WTC11 (cell line): ENCODE measurements at regions not wholly inside any gene's neighbourhood (a gene's known extent, or its start where the extent isn't known, plus 50 kb on each side); places are given as distances from the start of the nearest gene placed in this dataset.

Source experiments
- ATAC-seq: fragments of 200-7000 bp; cut with Tn5 transposase; 2 replicates; pipeline ENCODE4 v1.10.0; 2021; ENCODE audit warnings: mild to moderate bottlenecking, moderate library complexity
- CTCF ChIA-PET: fragments of 300-600 bp; sonication (Branson Sonifier 250); formaldehyde crosslinking; loops from one replicate; lab custom pipeline; 2021; ENCODE audit warnings: antibody characterized with exemption; lab: Charles Lee
- POLR2A ChIA-PET: fragments of 350-600 bp; sonication (Branson Sonifier 250); formaldehyde crosslinking; loops from one replicate; lab custom pipeline; 2021; ENCODE audit warnings: antibody characterized with exemption; lab: Charles Lee
- DNase-seq: peaks from one replicate; pipeline ENCODE4 v3.0.0; 2021; ENCODE audit warnings: low spot score
- H3K27ac Mint-ChIP-seq: 2 replicates; pipeline ENCODE4 v1.8.0; 2021; ENCODE audit warnings: mixed read lengths
- H3K27me3 Mint-ChIP-seq: 2 replicates; pipeline ENCODE4 v1.8.0; 2021; ENCODE audit warnings: low read depth, mild to moderate bottlenecking, moderate library complexity, mixed read lengths
- H3K36me3 Mint-ChIP-seq: 2 replicates; pipeline ENCODE4 v1.8.0; 2021; ENCODE audit warnings: mixed read lengths
- H3K4me1 Mint-ChIP-seq: 2 replicates; pipeline ENCODE4 v1.8.0; 2022; ENCODE audit warnings: mixed read lengths
- H3K4me3 Mint-ChIP-seq: 2 replicates; pipeline ENCODE4 v1.8.0; 2021; ENCODE audit warnings: mild to moderate bottlenecking, moderate library complexity, mixed read lengths
- H3K9me3 Mint-ChIP-seq: 2 replicates; pipeline ENCODE4 v1.8.0; 2021; ENCODE audit warnings: mixed read lengths
- ATF6 ChIP-seq: sonication (generic); formaldehyde crosslinking; IDR thresholded peaks from 2 replicates; pipeline ENCODE4 v1.8.1; 2023; ENCODE audit warnings: mild to moderate bottlenecking, missing genetic modification reagents
- CDX4 ChIP-seq: fragments of 250-450 bp; sonication (Bioruptor Pico); IDR thresholded peaks from 2 replicates; pipeline ENCODE4 v1.9.0; 2021; ENCODE audit warnings: moderate library complexity, mild to moderate bottlenecking, inconsistent platforms, borderline replicate concordance
- CTCF ChIP-seq: fragments of 200-600 bp; IDR thresholded peaks from 2 replicates; pipeline ENCODE4 v1.8.0; 2022; ENCODE audit warnings: antibody characterized with exemption
- ELF4 ChIP-seq: sonication (generic); formaldehyde crosslinking; IDR thresholded peaks from 2 replicates; pipeline ENCODE4 v1.8.1; 2022; ENCODE audit warnings: low read depth, mild to moderate bottlenecking, moderate library complexity, missing genetic modification reagents
- FOXK1 ChIP-seq: sonication (generic); formaldehyde crosslinking; IDR thresholded peaks from 2 replicates; pipeline ENCODE4 v1.8.0; 2022; ENCODE audit warnings: mild to moderate bottlenecking, moderate library complexity, missing genetic modification reagents
- JUN ChIP-seq: sonication (generic); formaldehyde crosslinking; IDR thresholded peaks from 2 replicates; pipeline ENCODE4 v1.8.0; 2023; ENCODE audit warnings: mild to moderate bottlenecking, missing genetic modification reagents
- KAT7 ChIP-seq: sonication (generic); formaldehyde crosslinking; IDR thresholded peaks from 2 replicates; pipeline ENCODE4 v1.8.1; 2023; ENCODE audit warnings: missing genetic modification reagents, mild to moderate bottlenecking, borderline replicate concordance
- MXD4 ChIP-seq: fragments of 250-450 bp; sonication (Bioruptor Pico); IDR thresholded peaks from 2 replicates; pipeline ENCODE4 v1.8.0; 2021; ENCODE audit warnings: mild to moderate bottlenecking, moderate library complexity, borderline replicate concordance
- PRRX2 ChIP-seq: fragments of 250-450 bp; sonication (Bioruptor Pico); IDR thresholded peaks from 2 replicates; pipeline ENCODE4 v1.8.0; 2021; ENCODE audit warnings: mild to moderate bottlenecking
- ZNF232 ChIP-seq: sonication (generic); formaldehyde crosslinking; IDR thresholded peaks from 2 replicates; pipeline ENCODE4 v1.8.0; 2022; ENCODE audit warnings: mild to moderate bottlenecking, missing genetic modification reagents
- ZNF416 ChIP-seq: fragments of 250-450 bp; sonication (Bioruptor Pico); IDR thresholded peaks from 2 replicates; pipeline ENCODE4 v1.9.0; 2021; ENCODE audit warnings: mild to moderate bottlenecking, inconsistent platforms
- TF ChIP-seq, protein P1 (sequence below): fragments of 250-450 bp; sonication (Bioruptor Pico); IDR thresholded peaks from 2 replicates; pipeline ENCODE4 v2.1.2; 2022; ENCODE audit warnings: mild to moderate bottlenecking, moderate library complexity
- TF ChIP-seq, protein P2 (sequence below): sonication (generic); formaldehyde crosslinking; IDR thresholded peaks from 2 replicates; pipeline ENCODE4 v1.8.0; 2022; ENCODE audit warnings: mild to moderate bottlenecking, missing genetic modification reagents
- TF ChIP-seq, protein P3 (sequence below): sonication (generic); formaldehyde crosslinking; IDR thresholded peaks from 2 replicates; pipeline ENCODE4 v1.8.0; 2023; ENCODE audit warnings: mild to moderate bottlenecking, missing genetic modification reagents
- TF ChIP-seq, protein P4 (sequence below): sonication (generic); formaldehyde crosslinking; conservative IDR thresholded peaks from 2 replicates; pipeline ENCODE4 v1.8.1; 2022; ENCODE audit warnings: mild to moderate bottlenecking, missing genetic modification reagents
- TF ChIP-seq, protein P5 (sequence below): sonication (generic); formaldehyde crosslinking; IDR thresholded peaks from 2 replicates; pipeline ENCODE4 v1.8.0; 2022; ENCODE audit warnings: mild to moderate bottlenecking, missing genetic modification reagents

DNA sequence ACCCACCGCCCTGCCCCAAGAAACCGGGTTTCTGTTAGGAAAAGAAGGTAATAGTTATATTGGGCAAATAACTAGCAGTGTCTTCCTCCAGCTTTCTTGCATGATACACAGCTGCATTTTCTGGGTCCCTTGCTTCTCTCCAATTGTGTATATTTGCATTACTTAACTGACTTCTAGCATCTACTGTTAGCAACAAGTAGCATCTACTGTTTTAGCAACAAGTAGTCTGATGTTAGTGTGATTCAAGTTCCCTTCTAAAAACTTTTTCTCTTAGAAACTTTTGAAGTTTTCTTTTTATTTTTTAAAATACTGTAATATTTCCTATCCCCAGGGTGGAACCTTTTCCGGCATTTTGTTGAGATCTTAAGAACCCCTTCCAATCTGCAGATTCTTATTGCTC lies 221.2 kb downstream of the CLIC5 start:
- CTCF ChIA-PET, result no interaction called here
- TF ChIP-seq, protein P1, sequence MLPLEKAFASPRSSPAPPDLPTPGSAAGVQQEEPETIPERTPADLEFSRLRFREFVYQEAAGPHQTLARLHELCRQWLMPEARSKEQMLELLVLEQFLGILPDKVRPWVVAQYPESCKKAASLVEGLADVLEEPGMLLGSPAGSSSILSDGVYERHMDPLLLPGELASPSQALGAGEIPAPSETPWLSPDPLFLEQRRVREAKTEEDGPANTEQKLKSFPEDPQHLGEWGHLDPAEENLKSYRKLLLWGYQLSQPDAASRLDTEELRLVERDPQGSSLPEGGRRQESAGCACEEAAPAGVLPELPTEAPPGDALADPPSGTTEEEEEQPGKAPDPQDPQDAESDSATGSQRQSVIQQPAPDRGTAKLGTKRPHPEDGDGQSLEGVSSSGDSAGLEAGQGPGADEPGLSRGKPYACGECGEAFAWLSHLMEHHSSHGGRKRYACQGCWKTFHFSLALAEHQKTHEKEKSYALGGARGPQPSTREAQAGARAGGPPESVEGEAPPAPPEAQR (CRISPR knock-in tag), result no peak
- no peak for TF ChIP-seq ZNF416
- TF ChIP-seq, protein P2, sequence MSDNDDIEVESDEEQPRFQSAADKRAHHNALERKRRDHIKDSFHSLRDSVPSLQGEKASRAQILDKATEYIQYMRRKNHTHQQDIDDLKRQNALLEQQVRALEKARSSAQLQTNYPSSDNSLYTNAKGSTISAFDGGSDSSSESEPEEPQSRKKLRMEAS (CRISPR knock-in tag), result no peak
- no peak for TF ChIP-seq KAT7 (CRISPR knock-in tag)
- TF ChIP-seq, protein P3, sequence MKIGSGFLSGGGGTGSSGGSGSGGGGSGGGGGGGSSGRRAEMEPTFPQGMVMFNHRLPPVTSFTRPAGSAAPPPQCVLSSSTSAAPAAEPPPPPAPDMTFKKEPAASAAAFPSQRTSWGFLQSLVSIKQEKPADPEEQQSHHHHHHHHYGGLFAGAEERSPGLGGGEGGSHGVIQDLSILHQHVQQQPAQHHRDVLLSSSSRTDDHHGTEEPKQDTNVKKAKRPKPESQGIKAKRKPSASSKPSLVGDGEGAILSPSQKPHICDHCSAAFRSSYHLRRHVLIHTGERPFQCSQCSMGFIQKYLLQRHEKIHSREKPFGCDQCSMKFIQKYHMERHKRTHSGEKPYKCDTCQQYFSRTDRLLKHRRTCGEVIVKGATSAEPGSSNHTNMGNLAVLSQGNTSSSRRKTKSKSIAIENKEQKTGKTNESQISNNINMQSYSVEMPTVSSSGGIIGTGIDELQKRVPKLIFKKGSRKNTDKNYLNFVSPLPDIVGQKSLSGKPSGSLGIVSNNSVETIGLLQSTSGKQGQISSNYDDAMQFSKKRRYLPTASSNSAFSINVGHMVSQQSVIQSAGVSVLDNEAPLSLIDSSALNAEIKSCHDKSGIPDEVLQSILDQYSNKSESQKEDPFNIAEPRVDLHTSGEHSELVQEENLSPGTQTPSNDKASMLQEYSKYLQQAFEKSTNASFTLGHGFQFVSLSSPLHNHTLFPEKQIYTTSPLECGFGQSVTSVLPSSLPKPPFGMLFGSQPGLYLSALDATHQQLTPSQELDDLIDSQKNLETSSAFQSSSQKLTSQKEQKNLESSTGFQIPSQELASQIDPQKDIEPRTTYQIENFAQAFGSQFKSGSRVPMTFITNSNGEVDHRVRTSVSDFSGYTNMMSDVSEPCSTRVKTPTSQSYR (CRISPR knock-in tag), result no peak
- TF ChIP-seq FOXK1 (CRISPR knock-in tag), result no peak
- TF ChIP-seq ELF4 (CRISPR knock-in tag), result no peak
- no peak for TF ChIP-seq CTCF
- no peak for TF ChIP-seq ZNF232 (CRISPR knock-in tag)
- no peak for TF ChIP-seq PRRX2
- TF ChIP-seq, protein P4, sequence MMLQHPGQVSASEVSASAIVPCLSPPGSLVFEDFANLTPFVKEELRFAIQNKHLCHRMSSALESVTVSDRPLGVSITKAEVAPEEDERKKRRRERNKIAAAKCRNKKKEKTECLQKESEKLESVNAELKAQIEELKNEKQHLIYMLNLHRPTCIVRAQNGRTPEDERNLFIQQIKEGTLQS, result no peak
- no peak for TF ChIP-seq JUN (CRISPR knock-in tag)
- TF ChIP-seq CDX4 (CRISPR knock-in tag), result no peak
- TF ChIP-seq ATF6 (CRISPR knock-in tag), result no peak
- TF ChIP-seq, protein P5, sequence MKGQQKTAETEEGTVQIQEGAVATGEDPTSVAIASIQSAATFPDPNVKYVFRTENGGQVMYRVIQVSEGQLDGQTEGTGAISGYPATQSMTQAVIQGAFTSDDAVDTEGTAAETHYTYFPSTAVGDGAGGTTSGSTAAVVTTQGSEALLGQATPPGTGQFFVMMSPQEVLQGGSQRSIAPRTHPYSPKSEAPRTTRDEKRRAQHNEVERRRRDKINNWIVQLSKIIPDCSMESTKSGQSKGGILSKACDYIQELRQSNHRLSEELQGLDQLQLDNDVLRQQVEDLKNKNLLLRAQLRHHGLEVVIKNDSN (CRISPR knock-in tag), result no peak
- TF ChIP-seq MXD4 (CRISPR knock-in tag), result no peak
- no peaks in the 10 kb centered on the region for H3K9me3 Mint-ChIP-seq
- H3K27me3 Mint-ChIP-seq, result peaks cover 2% of the 10 kb centered on the region; the same call in 1 of the 2 replicates
- DNase-seq (no peak), ATAC-seq (no peak)
- no peaks in the 10 kb centered on the region for H3K4me1 Mint-ChIP-seq
- H3K27ac Mint-ChIP-seq, result no peak overlapping the region
- POLR2A ChIA-PET, result no interaction called here
- H3K4me3 Mint-ChIP-seq, result no peak overlapping the region
- H3K36me3 Mint-ChIP-seq, result no peaks in the 10 kb centered on the region
